ENCODE measurements at regions not wholly inside any gene's neighbourhood (a gene's known extent, or its start where the extent isn't known, plus 50 kb on each side); places are given as distances from the start of the nearest gene placed in this dataset.

DNA sequence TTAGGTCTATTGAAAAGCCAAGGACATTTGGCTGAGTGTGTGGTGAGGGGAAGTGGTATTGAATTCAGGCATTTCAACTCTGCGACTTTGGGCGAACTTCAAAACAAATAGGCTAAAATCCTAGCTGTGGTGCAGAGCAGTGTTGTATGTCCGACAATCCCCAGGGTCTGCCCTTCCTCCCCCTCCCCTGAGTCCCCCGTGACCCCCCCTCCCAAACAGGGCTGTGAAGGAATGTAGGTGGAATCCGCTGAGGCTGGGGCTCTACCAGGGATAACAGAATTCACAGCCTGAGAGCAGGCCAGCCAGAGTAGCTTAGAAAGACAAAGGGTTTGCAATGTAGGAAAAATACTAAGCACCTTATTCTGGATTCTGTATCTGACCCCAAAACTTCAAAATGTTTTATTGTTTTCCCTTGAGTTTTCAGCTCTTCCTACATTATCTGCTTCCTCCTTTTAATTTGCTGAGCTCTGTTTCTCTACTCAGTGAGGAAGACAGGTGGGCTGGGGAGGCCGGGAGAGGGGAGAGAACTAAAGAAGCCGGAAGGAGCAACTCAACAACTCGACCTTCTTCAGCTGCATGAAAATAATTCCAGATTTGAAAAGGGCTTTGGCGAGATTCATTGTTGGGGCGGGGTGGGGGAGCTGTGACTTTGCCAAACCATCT, 315.2 kb downstream of the BLID start:
- TF ChIP-seq POLR2AphosphoS5 (IDR thresholded peaks at IDR 0.05; ENCODE audit: low read depth, low read length) (no peak), TAF1 (IDR thresholded peaks at IDR 0.05; ENCODE audit: borderline replicate concordance, insufficient read depth, low read length) (no peak), SIN3A (IDR thresholded peaks at IDR 0.05; ENCODE audit: borderline replicate concordance, insufficient read depth, low read length) (no peak), FOXP2 (optimal IDR thresholded peaks at IDR 0.05; ENCODE audit: borderline replicate concordance, extremely low read depth, extremely low read length, insufficient read depth) (no peak)
- TF ChIP-seq, protein P1, sequence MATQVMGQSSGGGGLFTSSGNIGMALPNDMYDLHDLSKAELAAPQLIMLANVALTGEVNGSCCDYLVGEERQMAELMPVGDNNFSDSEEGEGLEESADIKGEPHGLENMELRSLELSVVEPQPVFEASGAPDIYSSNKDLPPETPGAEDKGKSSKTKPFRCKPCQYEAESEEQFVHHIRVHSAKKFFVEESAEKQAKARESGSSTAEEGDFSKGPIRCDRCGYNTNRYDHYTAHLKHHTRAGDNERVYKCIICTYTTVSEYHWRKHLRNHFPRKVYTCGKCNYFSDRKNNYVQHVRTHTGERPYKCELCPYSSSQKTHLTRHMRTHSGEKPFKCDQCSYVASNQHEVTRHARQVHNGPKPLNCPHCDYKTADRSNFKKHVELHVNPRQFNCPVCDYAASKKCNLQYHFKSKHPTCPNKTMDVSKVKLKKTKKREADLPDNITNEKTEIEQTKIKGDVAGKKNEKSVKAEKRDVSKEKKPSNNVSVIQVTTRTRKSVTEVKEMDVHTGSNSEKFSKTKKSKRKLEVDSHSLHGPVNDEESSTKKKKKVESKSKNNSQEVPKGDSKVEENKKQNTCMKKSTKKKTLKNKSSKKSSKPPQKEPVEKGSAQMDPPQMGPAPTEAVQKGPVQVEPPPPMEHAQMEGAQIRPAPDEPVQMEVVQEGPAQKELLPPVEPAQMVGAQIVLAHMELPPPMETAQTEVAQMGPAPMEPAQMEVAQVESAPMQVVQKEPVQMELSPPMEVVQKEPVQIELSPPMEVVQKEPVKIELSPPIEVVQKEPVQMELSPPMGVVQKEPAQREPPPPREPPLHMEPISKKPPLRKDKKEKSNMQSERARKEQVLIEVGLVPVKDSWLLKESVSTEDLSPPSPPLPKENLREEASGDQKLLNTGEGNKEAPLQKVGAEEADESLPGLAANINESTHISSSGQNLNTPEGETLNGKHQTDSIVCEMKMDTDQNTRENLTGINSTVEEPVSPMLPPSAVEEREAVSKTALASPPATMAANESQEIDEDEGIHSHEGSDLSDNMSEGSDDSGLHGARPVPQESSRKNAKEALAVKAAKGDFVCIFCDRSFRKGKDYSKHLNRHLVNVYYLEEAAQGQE (IDR thresholded peaks at IDR 0.05; ENCODE audit: insufficient read depth in 1 of 2, low read depth in 2 of 2, low read length in 2 of 2): no peak
